Activated CD4-positive, alpha-beta T cell treated with anti-CD3 and anti-CD28 coated beads, Interleukin-2, amount 10 ng/mL, durations not matched to agents 7 days and 5 days (primary cell): ENCODE measurements at regions not wholly inside any gene's neighbourhood (a gene's known extent, or its start where the extent isn't known, plus 50 kb on each side); places are given as distances from the start of the nearest gene placed in this dataset.

Experiments used
- CTCF ChIA-PET: fragments of 350-600 bp; sonication (Branson Sonifier 250); formaldehyde crosslinking; loops from one replicate; lab custom pipeline; 2021; ENCODE audit warnings: antibody characterized with exemption; lab: Charles Lee
- POLR2A ChIA-PET: fragments of 350-600 bp; sonication (Branson Sonifier 250); formaldehyde crosslinking; loops from one replicate; lab custom pipeline; 2021; ENCODE audit warnings: antibody characterized with exemption; lab: Charles Lee
- DNase-seq: peaks from one replicate; pipeline ENCODE4 v3.0.0-alpha.2; 2020
- H3K27ac Mint-ChIP-seq: one replicate; pipeline ENCODE4 v1.8.0; 2021; ENCODE audit warnings: mild to moderate bottlenecking, moderate library complexity, mixed read lengths
- H3K27me3 Mint-ChIP-seq: one replicate; pipeline ENCODE4 v1.8.0; 2021; ENCODE audit warnings: mixed read lengths
- H3K36me3 Mint-ChIP-seq: one replicate; pipeline ENCODE4 v1.8.0; 2021; ENCODE audit warnings: low read depth, mixed read lengths
- H3K4me1 Mint-ChIP-seq: one replicate; pipeline ENCODE4 v1.8.0; 2021; ENCODE audit warnings: mixed read lengths
- H3K4me3 Mint-ChIP-seq: one replicate; pipeline ENCODE4 v1.8.0; 2021; ENCODE audit warnings: mild to moderate bottlenecking, moderate library complexity, mixed read lengths
- H3K9me3 Mint-ChIP-seq: one replicate; pipeline ENCODE4 v1.8.0; 2021; ENCODE audit warnings: mixed read lengths

DNA sequence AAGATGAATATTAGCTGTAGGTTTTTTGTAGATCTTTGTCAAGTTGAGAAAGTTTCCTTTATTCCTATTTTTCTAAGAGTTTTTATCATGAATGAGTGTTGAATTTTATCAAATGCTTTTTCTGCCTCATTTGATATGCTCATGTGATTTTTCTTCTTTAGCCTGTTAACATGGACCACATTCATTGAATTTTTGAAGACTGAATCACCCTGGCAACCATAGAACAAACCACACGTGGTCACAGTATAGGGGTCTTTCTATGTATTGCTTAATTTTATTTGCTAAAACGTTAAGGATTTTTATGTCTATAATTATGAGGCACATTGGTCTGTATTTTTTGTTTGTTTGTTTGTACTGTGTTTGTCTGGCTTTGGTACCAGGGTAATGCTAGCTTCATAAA is 201.7 kb upstream of the CWC22 start:
- H3K27ac Mint-ChIP-seq: no peak overlapping the region
- H3K4me1 Mint-ChIP-seq: no peaks in the 10 kb centered on the region
- H3K27me3 Mint-ChIP-seq: no peaks in the 10 kb centered on the region
- no peak overlapping the region for H3K4me3 Mint-ChIP-seq
- POLR2A ChIA-PET: no interaction called here
- CTCF ChIA-PET: no interaction called here
- H3K9me3 Mint-ChIP-seq: no peaks in the 10 kb centered on the region
- no peaks in the 10 kb centered on the region for H3K36me3 Mint-ChIP-seq
- no peak for DNase-seq

DNA sequence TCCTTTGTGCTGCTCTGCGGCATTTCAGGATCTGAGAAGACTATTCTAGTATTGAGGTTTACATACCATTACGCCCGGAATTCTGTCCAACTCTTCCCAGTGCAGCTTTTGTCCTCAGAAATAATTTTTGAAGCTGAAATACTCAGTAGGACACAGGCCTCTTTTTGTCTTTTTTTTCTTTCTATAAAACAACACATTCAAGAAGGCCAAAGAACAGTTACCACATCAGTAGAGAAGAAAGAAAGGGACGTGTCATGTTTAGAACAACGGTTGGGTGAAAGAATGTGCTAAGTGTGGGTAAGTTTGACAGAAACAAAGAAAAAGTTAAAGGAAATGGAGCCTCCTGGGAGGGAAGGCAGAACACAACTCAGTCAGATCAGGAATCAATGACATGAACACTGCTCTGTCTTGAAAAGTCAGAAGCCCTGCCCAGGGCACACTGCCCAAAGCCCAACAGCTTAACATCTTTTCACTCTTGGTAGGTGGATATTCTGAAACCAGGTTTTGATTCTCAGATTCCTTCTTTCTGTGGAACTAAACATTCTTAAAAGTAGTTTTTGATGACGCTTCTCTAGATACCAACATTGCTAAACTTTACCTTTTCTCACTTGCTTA is 198.6 kb upstream of the CWC22 start:
- no peak overlapping the region for H3K4me3 Mint-ChIP-seq
- no peaks in the 10 kb centered on the region for H3K36me3 Mint-ChIP-seq
- ChIA-PET CTCF (no interaction called here), POLR2A (no interaction called here)
- H3K4me1 Mint-ChIP-seq: no peaks in the 10 kb centered on the region
- H3K27ac Mint-ChIP-seq: no peak overlapping the region
- H3K9me3 Mint-ChIP-seq: no peaks in the 10 kb centered on the region
- H3K27me3 Mint-ChIP-seq: no peaks in the 10 kb centered on the region
- no peak for DNase-seq

DNA sequence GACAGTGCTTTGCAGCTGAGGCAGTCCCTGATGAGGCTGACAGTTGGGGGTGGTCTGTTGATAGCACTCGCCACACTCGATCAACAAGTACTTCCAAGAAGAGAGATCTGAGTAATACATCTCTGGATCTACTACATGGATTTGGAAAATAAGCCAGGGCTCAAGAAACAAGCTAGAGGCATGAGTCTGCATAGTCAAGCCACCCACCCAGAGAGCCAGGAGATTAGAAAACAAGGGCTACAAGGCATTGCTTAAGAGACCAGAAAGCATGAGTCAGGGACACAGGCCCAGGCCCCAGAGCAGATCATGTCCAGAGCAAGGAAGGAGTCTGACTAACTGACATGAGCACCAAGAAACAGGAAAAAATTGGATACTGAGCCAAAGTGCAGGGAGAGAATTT is 196.9 kb upstream of the CWC22 start:
- H3K36me3 Mint-ChIP-seq: no peaks in the 10 kb centered on the region
- ChIA-PET CTCF (no interaction called here), POLR2A (no interaction called here)
- H3K27ac Mint-ChIP-seq: no peak overlapping the region
- H3K9me3 Mint-ChIP-seq: no peaks in the 10 kb centered on the region
- no peak for DNase-seq
- no peaks in the 10 kb centered on the region for H3K4me1 Mint-ChIP-seq
- H3K27me3 Mint-ChIP-seq: no peaks in the 10 kb centered on the region
- no peak overlapping the region for H3K4me3 Mint-ChIP-seq

DNA sequence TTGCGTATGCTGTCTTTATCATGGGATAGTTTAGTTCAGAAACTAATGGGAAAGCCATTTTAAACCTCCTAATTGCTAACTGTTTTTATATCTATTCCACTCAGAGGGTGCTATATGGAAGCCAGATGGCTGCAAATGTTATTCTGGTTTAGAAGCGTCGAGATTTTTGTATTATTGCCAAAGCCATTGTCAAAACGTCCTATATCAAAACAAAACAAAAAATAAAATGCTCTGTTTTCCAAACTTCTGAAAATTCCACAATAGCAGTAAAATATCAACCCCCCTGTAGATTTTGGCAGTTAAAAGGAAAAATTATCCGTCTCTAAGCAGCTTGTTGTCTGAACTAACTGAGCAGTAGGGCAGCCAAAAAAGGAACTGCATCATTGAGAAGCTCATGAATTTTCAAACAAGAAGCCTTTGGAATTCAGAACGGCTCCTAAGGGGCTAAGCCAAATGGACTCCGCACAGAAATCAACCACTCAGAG is 195.4 kb upstream of the CWC22 start:
- Mint-ChIP-seq H3K9me3 (no peaks in the 10 kb centered on the region), H3K36me3 (no peaks in the 10 kb centered on the region), H3K4me1 (no peaks in the 10 kb centered on the region), H3K27ac (no peak overlapping the region), H3K4me3 (no peak overlapping the region), H3K27me3 (no peaks in the 10 kb centered on the region)
- no peak for DNase-seq
- POLR2A ChIA-PET: no interaction called here
- CTCF ChIA-PET: no interaction called here

DNA sequence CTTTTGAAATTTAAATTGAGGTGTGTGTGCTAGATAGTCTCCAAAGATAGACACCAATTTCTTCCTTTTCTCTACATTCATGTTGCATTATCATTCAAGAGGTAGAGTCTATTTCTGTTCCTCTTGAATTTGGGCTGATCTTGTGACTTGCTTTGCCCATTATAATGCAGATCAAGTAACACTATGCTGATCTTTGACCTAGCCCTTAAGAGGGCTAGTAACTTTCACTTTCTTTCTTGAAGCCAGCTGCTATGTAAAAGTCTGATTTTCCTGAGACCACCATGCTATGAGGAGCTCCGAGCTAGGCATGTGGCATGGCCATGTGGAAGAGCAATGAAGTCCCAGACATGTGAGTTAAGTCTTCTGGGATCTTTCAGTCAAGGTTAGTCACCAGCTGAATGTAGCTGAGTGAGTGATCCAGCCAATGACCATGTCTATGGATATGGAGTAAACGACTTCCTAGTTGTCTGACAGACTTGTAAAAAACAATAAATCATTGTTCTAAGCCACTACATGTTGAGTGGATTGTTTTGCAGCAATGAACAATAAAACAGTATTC is 189.4 kb upstream of the CWC22 start:
- no peak for DNase-seq
- no peaks in the 10 kb centered on the region for H3K4me1 Mint-ChIP-seq
- ChIA-PET CTCF (no interaction called here), POLR2A (no interaction called here)
- H3K27ac Mint-ChIP-seq: no peak overlapping the region
- H3K9me3 Mint-ChIP-seq: no peaks in the 10 kb centered on the region
- H3K36me3 Mint-ChIP-seq: no peaks in the 10 kb centered on the region
- H3K27me3 Mint-ChIP-seq: no peaks in the 10 kb centered on the region
- no peak overlapping the region for H3K4me3 Mint-ChIP-seq

DNA sequence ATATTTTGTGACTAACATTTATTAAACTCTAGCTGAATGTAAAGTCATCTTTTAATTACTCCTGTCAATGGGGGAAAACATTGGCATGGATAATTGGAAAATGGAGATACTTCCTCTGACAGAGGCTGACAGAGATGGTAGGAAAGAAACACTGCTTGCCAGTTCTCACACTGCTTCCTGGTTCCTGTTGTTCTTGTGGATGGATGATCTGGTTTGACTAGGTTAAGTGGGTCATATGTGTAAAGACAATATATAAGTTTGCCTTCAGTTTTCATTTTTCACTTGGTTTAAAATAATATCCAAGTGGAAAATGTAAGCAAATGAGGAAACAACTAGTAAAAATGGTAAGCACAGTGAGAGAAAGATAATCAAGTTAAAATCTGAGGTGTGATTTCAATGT is 188.8 kb upstream of the CWC22 start:
- CTCF ChIA-PET: no interaction called here
- H3K4me3 Mint-ChIP-seq: no peak overlapping the region

DNA sequence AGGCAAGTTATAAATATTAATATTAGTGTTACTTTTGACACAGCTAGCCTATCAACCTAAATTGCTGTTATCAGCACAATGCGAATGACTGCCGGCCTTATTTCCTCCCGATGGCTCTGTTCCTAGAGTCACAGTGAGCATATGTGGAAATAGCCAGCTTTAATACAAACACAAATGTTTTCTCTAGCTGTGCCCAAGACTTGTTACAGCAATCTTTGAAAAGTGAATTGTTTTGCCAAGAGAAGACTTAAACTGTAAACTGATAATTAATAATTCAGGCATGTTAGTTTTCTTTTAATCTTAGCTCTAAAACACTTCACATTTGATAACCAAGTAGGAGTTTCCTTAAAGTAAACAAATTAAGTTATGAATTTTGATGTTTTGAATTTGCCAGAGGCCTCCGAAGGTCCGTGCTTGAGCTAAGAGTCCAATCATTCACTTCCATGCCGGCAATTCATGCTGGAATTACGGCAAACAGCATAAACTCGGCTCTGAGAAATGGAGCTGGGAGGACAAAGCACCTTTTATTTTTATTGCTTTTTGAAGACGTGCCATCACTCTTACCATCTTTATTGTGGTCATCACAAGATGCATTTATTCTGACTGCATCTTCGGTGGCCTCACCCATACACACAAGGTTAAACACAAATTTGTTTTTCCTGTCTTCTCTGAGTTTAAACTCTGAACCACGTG is 184.5 kb upstream of the CWC22 start:
- CTCF ChIA-PET: no interaction called here
- POLR2A ChIA-PET: no interaction called here
- H3K27ac Mint-ChIP-seq: no peak overlapping the region
- H3K27me3 Mint-ChIP-seq: no peaks in the 10 kb centered on the region
- H3K36me3 Mint-ChIP-seq: no peaks in the 10 kb centered on the region
- H3K4me1 Mint-ChIP-seq: no peaks in the 10 kb centered on the region
- H3K9me3 Mint-ChIP-seq: no peaks in the 10 kb centered on the region
- H3K4me3 Mint-ChIP-seq: no peak overlapping the region
- DNase-seq: no peak

More for the DNA sequence above, 188.8 kb upstream of the CWC22 start:
- Mint-ChIP-seq H3K27ac (no peak overlapping the region), H3K27me3 (no peaks in the 10 kb centered on the region), H3K4me1 (no peaks in the 10 kb centered on the region), H3K36me3 (no peaks in the 10 kb centered on the region), H3K9me3 (no peaks in the 10 kb centered on the region)
- POLR2A ChIA-PET: no interaction called here
- no peak for DNase-seq

DNA sequence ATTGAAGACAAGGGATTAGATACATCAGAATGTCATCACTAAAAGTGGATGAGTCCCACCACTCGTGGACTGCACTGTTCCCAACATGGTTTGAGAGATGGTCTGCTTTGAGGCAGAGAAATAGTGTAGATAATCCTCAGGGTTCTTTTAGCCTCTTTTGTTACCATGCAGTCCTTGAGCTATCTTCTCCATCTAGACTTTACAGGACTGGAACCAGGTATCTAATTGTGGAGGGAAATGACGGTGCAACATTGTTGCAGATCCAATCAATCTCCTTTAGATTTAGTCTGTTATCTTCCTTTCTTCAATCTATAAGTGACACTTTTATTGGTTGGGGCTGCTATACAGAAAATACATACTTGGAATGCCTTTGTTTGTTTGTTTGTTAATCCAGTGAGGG is 183.8 kb upstream of the CWC22 start:
- no peak for DNase-seq
- H3K27ac Mint-ChIP-seq: no peak overlapping the region
- H3K36me3 Mint-ChIP-seq: no peaks in the 10 kb centered on the region
- no peaks in the 10 kb centered on the region for H3K9me3 Mint-ChIP-seq
- H3K4me3 Mint-ChIP-seq: no peak overlapping the region
- POLR2A ChIA-PET: no interaction called here
- CTCF ChIA-PET: no interaction called here
- H3K4me1 Mint-ChIP-seq: no peaks in the 10 kb centered on the region
- no peaks in the 10 kb centered on the region for H3K27me3 Mint-ChIP-seq

DNA sequence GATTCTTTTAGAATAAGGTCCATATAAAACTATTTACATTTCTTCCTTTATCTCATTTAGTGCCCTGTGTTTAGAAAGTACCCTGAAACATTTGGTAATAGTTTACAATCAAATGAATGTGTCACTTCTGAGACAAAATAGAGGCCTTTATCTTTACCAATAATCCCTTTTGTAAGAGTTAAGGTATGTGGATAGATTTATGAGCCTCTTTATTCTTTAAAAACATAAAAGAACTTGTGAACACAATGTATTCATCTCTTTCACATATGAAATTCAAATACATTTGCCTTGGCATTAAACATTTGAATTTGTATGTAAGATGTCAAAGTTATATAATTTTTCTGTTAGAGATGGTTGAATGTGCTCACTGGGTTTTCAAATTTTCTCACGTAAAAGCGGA is 180.5 kb upstream of the CWC22 start:
- Mint-ChIP-seq H3K4me3 (no peak overlapping the region), H3K27me3 (no peaks in the 10 kb centered on the region), H3K9me3 (no peaks in the 10 kb centered on the region), H3K36me3 (no peaks in the 10 kb centered on the region), H3K4me1 (no peaks in the 10 kb centered on the region), H3K27ac (no peak overlapping the region)
- DNase-seq: no peak
- ChIA-PET CTCF (no interaction called here), POLR2A (no interaction called here)

DNA sequence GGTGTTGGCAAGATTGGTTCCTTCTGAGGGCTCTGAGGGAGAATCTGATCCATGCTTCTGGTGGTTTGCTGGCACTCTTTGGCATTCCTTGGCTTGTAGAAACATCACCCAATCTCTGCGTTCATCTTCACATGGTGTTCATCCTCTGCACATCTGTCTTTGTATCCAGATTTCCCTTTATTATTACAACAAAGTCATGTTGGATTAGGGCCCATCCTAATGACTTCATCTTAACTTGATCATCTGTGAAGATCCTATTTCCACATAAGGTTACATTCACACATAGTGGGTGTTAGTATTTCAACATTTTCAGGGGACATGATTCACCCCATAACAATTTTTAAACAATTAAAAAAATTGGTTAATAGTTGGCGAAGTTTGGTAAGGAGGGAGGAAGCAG is 177.4 kb upstream of the CWC22 start:
- no peaks in the 10 kb centered on the region for H3K27me3 Mint-ChIP-seq
- H3K4me1 Mint-ChIP-seq: no peaks in the 10 kb centered on the region
- DNase-seq: no peak
- ChIA-PET POLR2A (no interaction called here), CTCF (no interaction called here)
- no peak overlapping the region for H3K4me3 Mint-ChIP-seq
- H3K9me3 Mint-ChIP-seq: no peaks in the 10 kb centered on the region
- H3K36me3 Mint-ChIP-seq: no peaks in the 10 kb centered on the region
- no peak overlapping the region for H3K27ac Mint-ChIP-seq

DNA sequence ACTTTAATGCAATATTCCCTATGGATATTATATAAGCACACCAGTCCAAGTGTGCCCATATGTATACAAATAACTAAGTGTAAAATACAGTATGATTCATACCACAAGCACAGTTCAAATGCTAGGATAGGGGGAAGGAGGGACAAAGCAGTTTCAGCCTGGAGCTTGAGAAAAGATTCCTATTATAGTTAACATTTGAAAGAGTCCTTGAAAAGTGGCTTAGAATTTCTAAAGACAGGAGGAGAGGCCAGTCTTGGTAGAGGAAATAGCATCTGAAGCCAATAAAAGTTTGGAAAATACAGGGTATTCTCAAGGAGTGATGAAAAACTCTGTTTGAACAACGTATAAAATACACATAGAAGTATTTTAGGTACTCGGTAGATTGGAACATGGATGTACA is 173.4 kb upstream of the CWC22 start:
- CTCF ChIA-PET: no interaction called here
- Mint-ChIP-seq H3K36me3 (no peaks in the 10 kb centered on the region), H3K4me3 (no peak overlapping the region), H3K9me3 (no peaks in the 10 kb centered on the region), H3K27me3 (no peaks in the 10 kb centered on the region), H3K4me1 (no peaks in the 10 kb centered on the region), H3K27ac (no peak overlapping the region)
- DNase-seq: no peak
- POLR2A ChIA-PET: no interaction called here

DNA sequence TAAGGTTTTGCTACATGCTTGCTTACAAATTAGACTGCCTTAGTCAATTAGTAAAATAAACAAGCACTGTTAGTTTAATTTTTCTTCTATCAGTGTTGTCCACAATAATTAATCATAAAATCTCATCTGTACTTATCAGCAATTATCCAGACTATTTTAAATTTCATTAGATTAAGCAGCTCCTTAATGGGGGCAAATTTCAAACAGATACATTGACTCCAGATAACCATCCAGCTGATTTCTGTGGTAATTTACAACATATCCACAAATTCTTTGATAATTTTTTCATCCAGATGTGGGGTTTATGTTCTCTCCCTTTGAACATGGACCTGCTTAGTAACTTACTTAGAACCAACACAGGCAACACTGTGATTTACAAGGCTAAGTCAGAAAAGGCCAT is 170.4 kb upstream of the CWC22 start:
- ChIA-PET POLR2A (no interaction called here), CTCF (no interaction called here)
- DNase-seq: no peak
- H3K9me3 Mint-ChIP-seq: no peaks in the 10 kb centered on the region
- H3K4me1 Mint-ChIP-seq: no peaks in the 10 kb centered on the region
- no peak overlapping the region for H3K27ac Mint-ChIP-seq
- no peaks in the 10 kb centered on the region for H3K27me3 Mint-ChIP-seq
- H3K4me3 Mint-ChIP-seq: no peak overlapping the region
- no peaks in the 10 kb centered on the region for H3K36me3 Mint-ChIP-seq

DNA sequence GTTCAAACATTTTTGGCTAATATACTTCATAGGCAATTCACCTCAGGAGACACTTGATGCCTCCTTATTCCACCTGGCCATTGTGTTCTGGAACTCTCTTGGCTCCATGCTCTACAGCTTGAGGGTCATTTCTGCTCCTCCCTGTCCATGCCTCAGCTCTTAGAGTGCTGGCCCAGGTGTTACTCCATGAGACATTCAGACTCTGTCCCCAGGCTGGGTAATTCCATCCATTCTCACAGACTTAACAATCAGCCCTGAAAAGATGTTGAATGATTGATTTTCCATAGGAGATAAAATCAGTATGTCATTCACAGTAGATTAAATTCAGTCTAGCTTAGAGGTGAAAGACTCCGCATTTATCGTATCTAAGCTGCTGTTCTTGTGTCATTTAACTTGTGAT is 168.6 kb upstream of the CWC22 start:
- Mint-ChIP-seq H3K27me3 (no peaks in the 10 kb centered on the region), H3K36me3 (no peaks in the 10 kb centered on the region), H3K4me3 (no peak overlapping the region), H3K27ac (no peak overlapping the region), H3K9me3 (no peaks in the 10 kb centered on the region), H3K4me1 (no peaks in the 10 kb centered on the region)
- DNase-seq: no peak
- CTCF ChIA-PET: no interaction called here
- POLR2A ChIA-PET: interaction anchor here (0.6 kb wide), 1 partner anchor 18 kb away, joined by 9 read pairs; no protein-coding TSS in a partner anchor

DNA sequence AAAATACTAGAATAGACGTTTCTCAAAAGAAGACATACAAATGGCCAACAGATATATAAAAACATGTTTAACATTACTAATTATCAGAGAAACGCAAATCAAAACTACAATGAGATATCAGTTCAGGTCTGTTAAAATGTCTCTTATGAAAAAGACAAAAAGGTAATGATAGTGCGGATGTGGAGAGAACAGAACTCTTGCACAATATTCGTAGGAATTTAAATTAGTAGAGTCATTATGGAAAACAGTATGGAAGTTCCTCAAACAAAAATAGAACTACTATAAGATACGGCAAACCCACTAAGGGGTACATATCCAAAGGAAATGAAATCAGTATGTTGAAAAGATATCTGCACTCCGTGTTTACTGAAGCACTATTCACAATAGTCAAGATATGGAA is 167.5 kb upstream of the CWC22 start:
- Mint-ChIP-seq H3K27me3 (no peaks in the 10 kb centered on the region), H3K4me1 (no peaks in the 10 kb centered on the region), H3K36me3 (no peaks in the 10 kb centered on the region), H3K9me3 (peaks cover 7% of the 10 kb centered on the region), H3K4me3 (no peak overlapping the region), H3K27ac (no peak overlapping the region)
- no peak for DNase-seq
- POLR2A ChIA-PET: no interaction called here
- CTCF ChIA-PET: no interaction called here
